OCI-LY3 (cell line): ENCODE measurements at regions not wholly inside any gene's neighbourhood (a gene's known extent, or its start where the extent isn't known, plus 50 kb on each side); places are given as distances from the start of the nearest gene placed in this dataset.

Experiments
- H2AFZ ChIP-seq: fragments of 200-600, 300-600 bp; shearing (Covaris generic); 2 replicates; pipeline ENCODE4 v1.6.0; 2014; ENCODE audit warnings: antibody characterized with exemption, low read depth, low read length
- H3K27ac ChIP-seq: fragments of 200-600, 300-600 bp; sonication (generic); 2 replicates; pipeline ENCODE4 v1.5.1; 2014; ENCODE audit warnings: mild to moderate bottlenecking, low read length, moderate library complexity, mixed read lengths
- H3K27me3 ChIP-seq: fragments of 200-600, 300-600 bp; sonication (generic); 2 replicates; pipeline ENCODE4 v1.6.1; 2014; ENCODE audit warnings: low read depth, low read length, mixed read lengths
- H3K36me3 ChIP-seq: fragments of 200-600, 300-600 bp; sonication (generic); replicated peaks from 2 replicates; pipeline ENCODE3; 2014; ENCODE audit warnings: low read depth, low read length, mixed read lengths
- H3K4me1 ChIP-seq: fragments of 300-600, 200-600 bp; sonication (generic); 2 replicates; pipeline ENCODE4 v1.6.1; 2014; ENCODE audit warnings: low read length, mixed read lengths
- H3K4me2 ChIP-seq: fragments of 200-600, 300-600 bp; sonication (generic); 2 replicates; pipeline ENCODE4 v1.6.1; 2014; ENCODE audit warnings: low read length, mixed read lengths
- H3K4me3 ChIP-seq: fragments of 300-600, 200-600 bp; sonication (generic); 2 replicates; pipeline ENCODE4 v1.5.1; 2014; ENCODE audit warnings: antibody characterized with exemption, mild to moderate bottlenecking, low read length, moderate library complexity
- H3K79me2 ChIP-seq: fragments of 300-600, 200-600 bp; shearing (Covaris generic); 2 replicates; pipeline ENCODE4 v1.6.1; 2014; ENCODE audit warnings: mild to moderate bottlenecking, low read length, mixed read lengths
- H3K9ac ChIP-seq: fragments of 300-600, 200-600 bp; shearing (Covaris generic); 2 replicates; pipeline ENCODE4 v1.6.0; 2014; ENCODE audit warnings: mild to moderate bottlenecking, low read length, moderate library complexity
- H3K9me3 ChIP-seq: fragments of 200-600, 300-600 bp; shearing (Covaris generic); 2 replicates; pipeline ENCODE4 v1.6.1; 2014; ENCODE audit warnings: low read length, mixed read lengths; ENCODE audit not compliant: insufficient read depth
- H4K20me1 ChIP-seq: fragments of 200-600, 300-600 bp; sonication (generic); 2 replicates; pipeline ENCODE4 v1.6.1; 2016; ENCODE audit warnings: low read length, mixed read lengths; ENCODE audit not compliant: insufficient read depth
- CTCF ChIP-seq: fragments of 200-600, 300-600 bp; sonication (generic); IDR thresholded peaks from 2 replicates; pipeline ENCODE4 v1.5.1; 2014; ENCODE audit warnings: antibody characterized with exemption, low read length, low read depth
- EZH2phosphoT487 ChIP-seq: fragments of 200-600 bp; shearing (Covaris generic); IDR thresholded peaks from 2 replicates; pipeline ENCODE4 v1.6.1; 2018; ENCODE audit warnings: antibody characterized with exemption, mixed run types, low read depth

DNA sequence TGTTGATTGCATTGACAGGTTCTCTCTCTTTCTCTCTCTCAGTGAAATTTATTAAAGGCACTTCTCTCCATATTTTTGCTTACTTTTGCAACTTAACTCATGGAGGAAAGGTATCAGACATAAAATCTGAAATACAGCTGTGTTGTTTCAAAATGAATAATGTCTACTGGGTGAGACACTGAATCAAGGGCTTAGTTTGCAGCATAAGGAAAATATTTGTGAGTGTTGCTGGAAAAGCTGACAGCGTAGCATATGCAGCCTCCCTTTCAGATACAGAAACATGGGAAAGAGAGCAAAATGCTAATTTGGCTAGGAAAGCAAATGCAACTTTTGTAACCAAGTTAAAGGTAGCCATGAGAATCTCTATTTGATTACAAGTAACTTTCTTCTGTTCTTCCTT lies 81.5 kb upstream of the COL3A1 start:
- no peak overlapping the region for H3K4me3 ChIP-seq
- no peaks in the 10 kb centered on the region for H3K27me3 ChIP-seq
- H3K9ac ChIP-seq, result no peak overlapping the region
- no peaks in the 10 kb centered on the region for H3K9me3 ChIP-seq
- H3K4me2 ChIP-seq, result no peak overlapping the region
- no peak overlapping the region for H2AFZ ChIP-seq
- H4K20me1 ChIP-seq, result no peaks in the 10 kb centered on the region
- no peaks in the 10 kb centered on the region for H3K4me1 ChIP-seq
- H3K36me3 ChIP-seq, result no peaks in the 10 kb centered on the region
- H3K27ac ChIP-seq, result no peak overlapping the region
- TF ChIP-seq CTCF (no peak), EZH2phosphoT487 (no peak)
- no peaks in the 10 kb centered on the region for H3K79me2 ChIP-seq

GRCh38 chr2:188893972-188894371 lies 80.2 kb upstream of the COL3A1 start:
- H3K36me3 ChIP-seq, result no peaks in the 10 kb centered on the region
- no peak overlapping the region for H3K4me3 ChIP-seq
- H2AFZ ChIP-seq, result no peak overlapping the region
- H3K9ac ChIP-seq, result no peak overlapping the region
- no peaks in the 10 kb centered on the region for H4K20me1 ChIP-seq
- H3K27me3 ChIP-seq, result no peaks in the 10 kb centered on the region
- no peak overlapping the region for H3K4me2 ChIP-seq
- H3K9me3 ChIP-seq, result no peaks in the 10 kb centered on the region
- TF ChIP-seq CTCF (no peak), EZH2phosphoT487 (no peak)
- H3K4me1 ChIP-seq, result no peaks in the 10 kb centered on the region
- no peaks in the 10 kb centered on the region for H3K79me2 ChIP-seq
- no peak overlapping the region for H3K27ac ChIP-seq

GRCh38 chr2:188894979-188895378 lies 79.2 kb upstream of the COL3A1 start:
- H3K79me2 ChIP-seq, result no peaks in the 10 kb centered on the region
- H3K4me2 ChIP-seq, result no peak overlapping the region
- H3K27me3 ChIP-seq, result no peaks in the 10 kb centered on the region
- no peaks in the 10 kb centered on the region for H3K4me1 ChIP-seq
- no peak overlapping the region for H3K9ac ChIP-seq
- TF ChIP-seq CTCF (no peak), EZH2phosphoT487 (no peak)
- H3K36me3 ChIP-seq, result no peaks in the 10 kb centered on the region
- H4K20me1 ChIP-seq, result no peaks in the 10 kb centered on the region
- no peak overlapping the region for H2AFZ ChIP-seq
- no peaks in the 10 kb centered on the region for H3K9me3 ChIP-seq
- no peak overlapping the region for H3K4me3 ChIP-seq
- H3K27ac ChIP-seq, result no peak overlapping the region

DNA sequence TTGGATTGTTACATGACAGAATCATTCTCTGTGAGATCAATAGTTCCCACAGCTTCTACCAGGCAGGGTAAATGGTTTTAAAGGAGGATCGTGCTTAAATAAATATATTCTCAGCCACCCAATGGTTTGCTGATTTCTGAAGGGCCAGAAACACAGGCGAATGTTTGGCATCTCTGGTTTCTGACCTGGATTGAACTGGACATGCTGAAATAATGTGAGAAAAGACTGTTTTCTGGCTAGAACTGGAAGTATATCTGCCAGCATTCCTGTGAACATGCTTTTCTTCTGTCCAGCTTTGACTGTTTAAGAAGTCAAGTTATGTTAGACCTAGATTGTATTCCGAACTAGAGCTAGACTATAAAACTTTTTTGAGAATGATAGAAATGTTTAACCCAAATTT lies 77.1 kb upstream of the COL3A1 start:
- Histone ChIP-seq H2AFZ (no peak overlapping the region; the same call in 1 of the 2 replicates), H3K27ac (no peak overlapping the region), H3K9me3 (no peaks in the 10 kb centered on the region), H3K4me3 (no peak overlapping the region), H3K27me3 (no peaks in the 10 kb centered on the region), H3K4me1 (no peaks in the 10 kb centered on the region), H3K9ac (no peak overlapping the region), H3K79me2 (no peaks in the 10 kb centered on the region), H3K4me2 (no peak overlapping the region), H4K20me1 (no peaks in the 10 kb centered on the region), H3K36me3 (no peaks in the 10 kb centered on the region)
- TF ChIP-seq EZH2phosphoT487 (no peak), CTCF (no peak)
